GM23338 (cell line): ENCODE measurements at regions not wholly inside any gene's neighbourhood (a gene's known extent, or its start where the extent isn't known, plus 50 kb on each side); places are given as distances from the start of the nearest gene placed in this dataset.

Source experiments
- ATAC-seq: fragments of 200-7000 bp; cut with Tn5 transposase; 3 replicates; pipeline ENCODE4 v1.9.1; 2020
- DNase-seq: peaks from one replicate; pipeline ENCODE4 v3.0.0-alpha.2; 2015; ENCODE audit warnings: low spot score
- H2AFZ ChIP-seq: fragments of 200-600 bp; sonication (generic); 2 replicates; pipeline ENCODE4 v1.8.0; 2016; ENCODE audit warnings: antibody characterized with exemption, mild to moderate bottlenecking, moderate library complexity
- H3F3A ChIP-seq: fragments of 200-600 bp; sonication (generic); replicated peaks from 2 replicates; pipeline ENCODE4 v1.8.0; 2017; ENCODE audit warnings: antibody characterized with exemption, mixed run types, low read depth
- H3K27ac ChIP-seq: fragments of 200-600 bp; sonication (generic); 2 replicates; pipeline ENCODE4 v1.6.1; 2016; ENCODE audit warnings: low read depth
- H3K27me3 ChIP-seq: fragments of 200-600 bp; sonication (generic); 2 replicates; pipeline ENCODE4 v1.8.0; 2016; ENCODE audit warnings: mild to moderate bottlenecking, mixed run types, moderate library complexity; ENCODE audit not compliant: insufficient read depth
- H3K36me3 ChIP-seq: fragments of 200-600 bp; sonication (generic); 2 replicates; pipeline ENCODE4 v1.8.0; 2016; ENCODE audit warnings: mild to moderate bottlenecking; ENCODE audit not compliant: insufficient read depth
- H3K4me1 ChIP-seq: fragments of 200-600 bp; sonication (generic); 2 replicates; pipeline ENCODE4 v1.8.0; 2016; ENCODE audit warnings: mild to moderate bottlenecking, moderate library complexity; ENCODE audit not compliant: insufficient read depth
- H3K4me2 ChIP-seq: fragments of 200-600 bp; sonication (generic); 2 replicates; pipeline ENCODE4 v1.7.1; 2017; ENCODE audit warnings: mixed run types
- H3K4me3 ChIP-seq: fragments of 200-600 bp; sonication (generic); 2 replicates; pipeline ENCODE4 v1.6.1; 2016; ENCODE audit warnings: mixed run types
- H3K79me2 ChIP-seq: fragments of 200-600 bp; sonication (generic); replicated peaks from 2 replicates; pipeline ENCODE4 v1.8.0; 2017; ENCODE audit warnings: mild to moderate bottlenecking; ENCODE audit not compliant: insufficient read depth
- H3K9me2 ChIP-seq: fragments of 200-600 bp; sonication (generic); 2 replicates; pipeline ENCODE4 v1.8.0; 2017; ENCODE audit not compliant: insufficient read depth
- H4K20me1 ChIP-seq: fragments of 200-600 bp; sonication (generic); replicated peaks from 2 replicates; pipeline ENCODE4 v1.8.0; 2017; ENCODE audit warnings: mild to moderate bottlenecking; ENCODE audit not compliant: insufficient read depth
- H3K27ac Mint-ChIP-seq: 2 replicates; pipeline ENCODE4 v1.8.0; 2020; ENCODE audit warnings: inconsistent platforms, mild to moderate bottlenecking, moderate library complexity, mixed read lengths
- H3K27me3 Mint-ChIP-seq: 3 replicates; pipeline ENCODE4 v1.8.0; 2022; ENCODE audit warnings: low read depth, mild to moderate bottlenecking, moderate library complexity, mixed read lengths, inconsistent platforms; ENCODE audit not compliant: insufficient read depth, poor library complexity
- H3K36me3 Mint-ChIP-seq: 3 replicates; pipeline ENCODE4 v1.8.0; 2021; ENCODE audit warnings: low read depth, mild to moderate bottlenecking, inconsistent platforms, moderate library complexity, mixed read lengths
- H3K4me1 Mint-ChIP-seq: 3 replicates; pipeline ENCODE4 v1.8.0; 2020; ENCODE audit warnings: mild to moderate bottlenecking, inconsistent platforms, mixed read lengths
- H3K4me3 Mint-ChIP-seq: 3 replicates; pipeline ENCODE4 v1.8.0; 2021; ENCODE audit warnings: moderate library complexity, mild to moderate bottlenecking, inconsistent platforms, mixed read lengths
- H3K9me3 Mint-ChIP-seq: 3 replicates; pipeline ENCODE4 v1.8.0; 2020; ENCODE audit warnings: moderate library complexity, mild to moderate bottlenecking, inconsistent platforms, mixed read lengths
- EZH2phosphoT487 ChIP-seq: fragments of 200-600 bp; sonication (generic); IDR thresholded peaks from one replicate; pipeline ENCODE4 v1.8.1; 2018; ENCODE audit warnings: antibody characterized with exemption; ENCODE audit not compliant: unreplicated experiment
- JUNB ChIP-seq: IDR thresholded peaks from one replicate; pipeline ENCODE4 v1.6.1; 2016; ENCODE audit warnings: antibody characterized with exemption; ENCODE audit not compliant: unreplicated experiment
- NANOG ChIP-seq: IDR thresholded peaks from 2 replicates; pipeline ENCODE4 v1.6.1; 2016; ENCODE audit warnings: antibody characterized with exemption, borderline replicate concordance
- POLR2AphosphoS5 ChIP-seq: IDR thresholded peaks from 2 replicates; pipeline ENCODE4 v1.6.1; 2016; ENCODE audit warnings: antibody characterized with exemption, low read depth
- STAT1 ChIP-seq: IDR thresholded peaks from one replicate; pipeline ENCODE4 v1.6.1; 2016; ENCODE audit warnings: antibody characterized with exemption; ENCODE audit not compliant: unreplicated experiment
- ZNF114 ChIP-seq: fragments of 250-450 bp; sonication (Bioruptor Pico); IDR thresholded peaks from 2 replicates; pipeline ENCODE4 v1.5.0; 2020; ENCODE audit warnings: mild to moderate bottlenecking, moderate library complexity
- ZNF331 ChIP-seq: fragments of 250-450 bp; sonication (Bioruptor Pico); IDR thresholded peaks from 2 replicates; pipeline ENCODE4 v1.5.0; 2020; ENCODE audit warnings: low read depth, mild to moderate bottlenecking, moderate library complexity
- TF ChIP-seq, protein P1 (sequence below), 2 experiments: fragments of 200-600 bp in 1 of 2; sonication (generic) in 1 of 2; conservative IDR thresholded peaks; 2 replicates each; pipeline versions ENCODE4 v1.5.1 to v1.6.1; 2016 to 2017; ENCODE audit warnings: antibody characterized with exemption in 2 of 2, low read depth in 2 of 2, mild to moderate bottlenecking in 2 of 2, moderate library complexity in 1 of 2
- TF ChIP-seq, protein P2 (sequence below): IDR thresholded peaks from 2 replicates; pipeline ENCODE4 v1.6.1; 2016; ENCODE audit warnings: antibody characterized with exemption

DNA sequence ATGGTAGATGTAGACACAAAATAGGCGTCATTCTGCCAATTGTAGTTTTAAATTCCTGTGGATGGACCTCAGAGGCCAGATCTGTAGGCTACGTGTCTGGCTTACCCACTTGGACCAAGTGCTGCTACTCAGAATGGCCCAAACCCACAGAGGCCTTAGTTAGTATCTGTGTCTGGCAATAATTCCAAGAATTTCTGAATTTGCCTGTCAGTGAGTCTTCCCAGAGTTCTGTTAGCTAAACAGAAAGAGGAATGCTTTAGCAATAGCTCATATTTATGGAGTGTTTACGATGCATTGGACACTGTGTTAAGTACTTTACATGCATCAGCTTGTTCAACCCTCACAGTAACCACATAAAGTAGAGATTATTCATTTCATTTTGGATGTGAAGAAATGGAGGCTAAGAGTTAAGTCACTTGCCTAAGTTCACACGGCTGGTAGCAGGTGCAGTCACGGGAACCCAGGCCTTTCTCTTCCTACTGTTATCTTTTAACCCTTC, 231.8 kb downstream of the PTEN start:
- H3K36me3 Mint-ChIP-seq = no peaks in the 10 kb centered on the region
- no peaks in the 10 kb centered on the region for H3K79me2 ChIP-seq
- no peaks in the 10 kb centered on the region for H4K20me1 ChIP-seq
- H3K4me3 Mint-ChIP-seq = no peak overlapping the region
- no peak for DNase-seq
- H3K9me2 ChIP-seq = no peaks in the 10 kb centered on the region
- H3K4me3 ChIP-seq = no peak overlapping the region
- H3K9me3 Mint-ChIP-seq = no peaks in the 10 kb centered on the region
- H3K27ac Mint-ChIP-seq = no peak overlapping the region
- H3K27ac ChIP-seq = no peak overlapping the region
- H3F3A ChIP-seq = no peaks in the 10 kb centered on the region
- no peaks in the 10 kb centered on the region for H3K27me3 ChIP-seq
- TF ChIP-seq POLR2AphosphoS5 = no peak
- no peaks in the 10 kb centered on the region for H3K4me1 Mint-ChIP-seq
- H3K4me2 ChIP-seq = no peak overlapping the region
- H3K36me3 ChIP-seq = no peaks in the 10 kb centered on the region
- H3K27me3 Mint-ChIP-seq = no peaks in the 10 kb centered on the region
- no peak overlapping the region for H2AFZ ChIP-seq
- H3K4me1 ChIP-seq = no peaks in the 10 kb centered on the region
- no peak for ATAC-seq

DNA sequence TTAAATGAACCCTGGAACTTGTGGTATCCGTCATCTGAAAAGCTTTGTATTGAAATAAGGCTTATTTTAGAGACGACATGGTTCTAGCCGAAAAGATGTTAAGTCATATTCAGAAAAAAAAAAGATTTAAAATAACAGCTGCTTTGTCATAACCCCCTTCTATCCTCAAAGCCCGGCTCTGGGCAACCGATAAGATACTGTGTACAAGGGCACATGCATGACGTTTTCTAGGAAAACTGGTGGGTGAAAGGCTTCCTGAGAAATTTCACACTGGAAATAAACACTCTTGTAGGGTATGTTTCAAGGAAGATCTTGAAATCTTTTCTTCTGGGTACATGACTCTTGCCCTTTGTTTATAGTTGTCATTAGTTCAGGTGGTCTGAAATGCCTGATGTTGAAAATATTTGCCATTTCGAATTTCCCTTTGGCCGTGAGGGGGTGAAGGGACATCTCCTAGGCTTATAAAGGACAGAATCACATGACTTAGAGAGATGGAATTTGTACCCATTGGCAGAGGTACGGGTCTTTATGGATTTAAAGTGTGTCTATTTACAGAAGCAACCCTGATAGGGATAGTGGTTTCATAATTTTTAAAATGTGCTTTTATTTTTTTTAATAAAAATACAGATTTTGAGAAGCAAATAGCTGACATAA, 232.5 kb downstream of the PTEN start:
- ATAC-seq (no peak), DNase-seq (no peak)
- Histone ChIP-seq H3K79me2 (no peaks in the 10 kb centered on the region), H3K36me3 (no peaks in the 10 kb centered on the region), H3K4me2 (no peak overlapping the region), H2AFZ (no peak overlapping the region), H3K4me1 (no peaks in the 10 kb centered on the region), H3K27me3 (no peaks in the 10 kb centered on the region), H4K20me1 (no peaks in the 10 kb centered on the region), H3K4me3 (no peak overlapping the region), H3F3A (no peaks in the 10 kb centered on the region), H3K27ac (no peak overlapping the region), H3K9me2 (no peaks in the 10 kb centered on the region)
- Mint-ChIP-seq H3K4me3 (no peak overlapping the region), H3K27ac (no peak overlapping the region), H3K4me1 (no peaks in the 10 kb centered on the region), H3K27me3 (no peaks in the 10 kb centered on the region), H3K9me3 (no peaks in the 10 kb centered on the region), H3K36me3 (no peaks in the 10 kb centered on the region)
- TF ChIP-seq, protein P1, sequence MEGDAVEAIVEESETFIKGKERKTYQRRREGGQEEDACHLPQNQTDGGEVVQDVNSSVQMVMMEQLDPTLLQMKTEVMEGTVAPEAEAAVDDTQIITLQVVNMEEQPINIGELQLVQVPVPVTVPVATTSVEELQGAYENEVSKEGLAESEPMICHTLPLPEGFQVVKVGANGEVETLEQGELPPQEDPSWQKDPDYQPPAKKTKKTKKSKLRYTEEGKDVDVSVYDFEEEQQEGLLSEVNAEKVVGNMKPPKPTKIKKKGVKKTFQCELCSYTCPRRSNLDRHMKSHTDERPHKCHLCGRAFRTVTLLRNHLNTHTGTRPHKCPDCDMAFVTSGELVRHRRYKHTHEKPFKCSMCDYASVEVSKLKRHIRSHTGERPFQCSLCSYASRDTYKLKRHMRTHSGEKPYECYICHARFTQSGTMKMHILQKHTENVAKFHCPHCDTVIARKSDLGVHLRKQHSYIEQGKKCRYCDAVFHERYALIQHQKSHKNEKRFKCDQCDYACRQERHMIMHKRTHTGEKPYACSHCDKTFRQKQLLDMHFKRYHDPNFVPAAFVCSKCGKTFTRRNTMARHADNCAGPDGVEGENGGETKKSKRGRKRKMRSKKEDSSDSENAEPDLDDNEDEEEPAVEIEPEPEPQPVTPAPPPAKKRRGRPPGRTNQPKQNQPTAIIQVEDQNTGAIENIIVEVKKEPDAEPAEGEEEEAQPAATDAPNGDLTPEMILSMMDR (conservative IDR thresholded peaks at IDR 0.05; ENCODE audit: low read depth in 2 of 2) = no peak
- TF ChIP-seq NANOG = no peak
- TF ChIP-seq, protein P2, sequence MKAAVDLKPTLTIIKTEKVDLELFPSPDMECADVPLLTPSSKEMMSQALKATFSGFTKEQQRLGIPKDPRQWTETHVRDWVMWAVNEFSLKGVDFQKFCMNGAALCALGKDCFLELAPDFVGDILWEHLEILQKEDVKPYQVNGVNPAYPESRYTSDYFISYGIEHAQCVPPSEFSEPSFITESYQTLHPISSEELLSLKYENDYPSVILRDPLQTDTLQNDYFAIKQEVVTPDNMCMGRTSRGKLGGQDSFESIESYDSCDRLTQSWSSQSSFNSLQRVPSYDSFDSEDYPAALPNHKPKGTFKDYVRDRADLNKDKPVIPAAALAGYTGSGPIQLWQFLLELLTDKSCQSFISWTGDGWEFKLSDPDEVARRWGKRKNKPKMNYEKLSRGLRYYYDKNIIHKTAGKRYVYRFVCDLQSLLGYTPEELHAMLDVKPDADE = no peak
- no peak for TF ChIP-seq ZNF331 (CRISPR knock-in tag)
- no peak for TF ChIP-seq POLR2AphosphoS5

DNA sequence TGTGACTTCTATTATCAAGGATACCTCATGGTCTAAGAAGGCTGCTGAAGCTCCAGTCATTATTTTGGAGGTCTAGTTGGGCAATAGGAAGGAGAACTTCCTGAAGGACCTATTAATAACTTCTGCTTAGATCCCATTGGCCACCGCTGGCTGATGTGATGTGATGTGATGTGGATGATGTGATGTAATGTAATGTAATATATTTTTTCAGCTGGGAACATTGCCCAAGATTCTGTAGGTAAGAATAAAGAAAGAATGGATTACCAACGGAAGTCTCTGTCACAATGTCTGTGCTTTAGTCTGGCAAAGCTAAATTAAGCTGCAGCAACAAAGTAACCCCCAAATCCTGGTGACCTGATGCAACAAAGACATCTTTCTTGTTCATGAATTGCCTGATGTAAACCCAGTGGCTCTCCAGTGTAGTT, 233.7 kb downstream of the PTEN start:
- Histone ChIP-seq H3K36me3 (no peaks in the 10 kb centered on the region), H3K79me2 (no peaks in the 10 kb centered on the region), H3K4me3 (no peak overlapping the region), H3F3A (no peaks in the 10 kb centered on the region), H2AFZ (no peak overlapping the region), H3K4me2 (no peak overlapping the region), H3K27me3 (no peaks in the 10 kb centered on the region), H3K4me1 (no peaks in the 10 kb centered on the region), H3K27ac (no peak overlapping the region), H3K9me2 (no peaks in the 10 kb centered on the region), H4K20me1 (no peaks in the 10 kb centered on the region)
- H3K4me1 Mint-ChIP-seq = no peaks in the 10 kb centered on the region
- DNase-seq = no peak
- ATAC-seq = no peak
- no peaks in the 10 kb centered on the region for H3K36me3 Mint-ChIP-seq
- H3K27ac Mint-ChIP-seq = no peak overlapping the region
- no peak overlapping the region for H3K4me3 Mint-ChIP-seq
- H3K27me3 Mint-ChIP-seq = no peaks in the 10 kb centered on the region
- H3K9me3 Mint-ChIP-seq = no peaks in the 10 kb centered on the region
- TF ChIP-seq NANOG = no peak
- TF ChIP-seq JUNB = no peak
- no peak for TF ChIP-seq ZNF331 (CRISPR knock-in tag)
- TF ChIP-seq POLR2AphosphoS5 = no peak
- no peak for TF ChIP-seq ZNF114 (CRISPR knock-in tag)
- TF ChIP-seq, protein P2 = no peak
- no peak for TF ChIP-seq STAT1
- TF ChIP-seq EZH2phosphoT487 = no peak
- TF ChIP-seq, protein P1 (conservative IDR thresholded peaks at IDR 0.05; ENCODE audit: low read depth in 2 of 2) = no peak
